PC-9 (cell line): ENCODE measurements at regions not wholly inside any gene's neighbourhood (a gene's known extent, or its start where the extent isn't known, plus 50 kb on each side); places are given as distances from the start of the nearest gene placed in this dataset.

ENCODE experiments used
- CTCF ChIP-seq: fragments of 200-600 bp; sonication (generic); conservative IDR thresholded peaks from 2 replicates; pipeline ENCODE4 v1.6.1; 2017; ENCODE audit warnings: mixed run types, antibody characterized with exemption, mild to moderate bottlenecking, moderate library complexity
- EZH2 ChIP-seq: fragments of 200-600 bp; sonication (generic); IDR thresholded peaks from 2 replicates; pipeline ENCODE4 v1.8.0; 2017; ENCODE audit warnings: antibody characterized with exemption, low read depth

DNA sequence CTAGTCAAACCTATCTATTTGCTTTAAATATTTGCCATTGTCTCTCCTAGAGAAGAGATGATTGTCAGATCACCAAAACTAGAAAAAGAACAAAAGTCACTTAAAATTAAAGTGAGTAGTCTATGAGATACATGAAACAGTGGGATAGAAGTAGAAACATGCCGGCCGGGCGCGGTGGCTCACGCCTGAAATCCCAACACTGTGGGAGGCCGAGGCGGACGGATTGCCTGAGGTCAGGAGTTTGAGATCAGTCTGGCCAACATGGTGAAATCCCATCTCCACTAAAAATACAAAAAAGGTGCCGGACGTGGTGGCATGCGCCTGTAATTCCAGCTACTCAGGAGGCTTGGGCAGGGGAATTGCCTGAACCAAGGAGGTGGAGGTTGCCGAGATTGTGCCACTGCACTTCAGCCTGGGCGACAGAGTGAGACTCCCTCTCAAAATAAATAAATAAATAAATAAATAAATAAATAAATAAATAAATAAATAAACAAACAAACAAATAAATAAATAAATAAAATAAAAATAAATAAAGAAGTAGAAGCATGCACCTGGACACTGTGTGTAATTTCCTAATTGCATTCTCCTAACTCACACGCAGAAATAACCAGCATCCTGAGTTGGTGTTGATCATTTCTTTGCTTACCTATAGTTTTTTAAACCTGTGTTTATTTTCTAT, 299.5 kb downstream of the PDHA2 start:
- no peak for TF ChIP-seq CTCF
- no peak for TF ChIP-seq EZH2
